NB4 (cell line): ENCODE measurements at regions not wholly inside any gene's neighbourhood (a gene's known extent, or its start where the extent isn't known, plus 50 kb on each side); places are given as distances from the start of the nearest gene placed in this dataset.

Source experiments
- CTCF ChIP-seq: IDR thresholded peaks from one replicate; pipeline ENCODE4 v1.5.1; 2012; ENCODE audit warnings: low read depth, low read length
- POLR2A ChIP-seq: IDR thresholded peaks from 2 replicates; pipeline ENCODE4 v1.6.1; 2011; ENCODE audit warnings: mild to moderate bottlenecking; ENCODE audit not compliant: insufficient read length; ENCODE audit errors: extremely low read depth

DNA sequence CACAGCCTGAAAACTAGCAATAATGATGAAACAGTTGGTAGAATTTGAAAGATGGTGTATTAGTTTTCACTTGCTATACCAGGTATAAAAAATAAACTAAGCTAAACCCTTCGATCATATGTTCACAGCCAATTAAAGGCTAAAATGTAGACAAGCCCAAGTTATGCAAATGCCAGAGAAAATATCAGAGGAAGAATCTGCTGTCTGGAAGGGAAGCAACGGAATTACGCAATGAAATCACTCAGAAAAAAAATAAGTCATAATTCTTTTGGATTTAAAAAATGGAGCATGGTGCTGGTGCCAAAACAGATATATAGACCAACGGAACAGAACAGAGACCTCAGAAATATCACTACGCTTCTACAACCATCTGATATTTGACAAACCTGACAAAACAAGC lies 108.3 kb downstream of the ARL4C start:
- no peak for TF ChIP-seq CTCF
- TF ChIP-seq POLR2A, result no peak
